ENCODE measurements at regions not wholly inside any gene's neighbourhood (a gene's known extent, or its start where the extent isn't known, plus 50 kb on each side); places are given as distances from the start of the nearest gene placed in this dataset.

DNA sequence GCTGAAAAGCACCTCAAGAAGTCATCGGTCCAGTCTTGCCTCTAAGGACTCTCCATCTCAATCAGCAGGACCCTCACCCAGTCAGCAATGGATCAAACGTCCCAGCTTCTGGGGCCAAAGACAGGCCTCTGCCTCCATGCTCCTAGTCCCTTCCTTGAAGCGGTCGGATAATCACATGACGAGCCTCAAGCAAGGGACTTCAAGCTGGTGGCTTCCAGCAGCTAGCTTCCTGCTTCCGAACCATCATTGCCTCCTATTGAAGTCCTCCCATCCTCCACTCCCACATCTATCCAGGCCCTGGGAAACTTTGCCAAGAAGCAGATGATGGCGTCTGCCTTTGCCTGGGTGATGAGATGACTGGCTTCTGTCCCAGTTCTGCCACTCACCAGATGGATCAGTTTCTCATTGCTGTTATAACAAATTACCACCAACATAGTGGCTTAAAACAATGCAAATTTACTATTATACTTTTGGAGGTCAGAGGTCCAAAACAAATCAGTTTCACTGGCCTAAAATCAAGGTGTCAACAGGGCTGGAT lies 135.2 kb upstream of the MAMLD1 start:
- no peak for TF ChIP-seq EP300 (IDR thresholded peaks at IDR 0.05)
- no peak for TF ChIP-seq POLR2A (IDR thresholded peaks at IDR 0.05)
